GM19043 (cell line): ENCODE measurements at regions not wholly inside any gene's neighbourhood (a gene's known extent, or its start where the extent isn't known, plus 50 kb on each side); places are given as distances from the start of the nearest gene placed in this dataset.

ENCODE experiments used
- ATAC-seq: cut with Tn5 transposase; IDR thresholded peaks from one replicate; pipeline ENCODE4 v1.9.1; 2021; ENCODE audit warnings: low read depth; ENCODE audit not compliant: unreplicated experiment

- no peak for ATAC-seq
These were observed 458.1 kb downstream of the RPS24 start for GRCh38 chr10:78491812-78492211.

- ATAC-seq: no peak
These were observed 458.8 kb downstream of the RPS24 start for GRCh38 chr10:78492424-78492823.

GRCh38 chr10:78494179-78494578, 460.5 kb downstream of the RPS24 start:
- ATAC-seq: no peak

GRCh38 chr10:78502210-78502936, 468.7 kb downstream of the RPS24 start:
- ATAC-seq: no peak

- no peak for ATAC-seq
These were observed 470.5 kb downstream of the RPS24 start for GRCh38 chr10:78504181-78504580.

GRCh38 chr10:78505657-78506056, 472.0 kb downstream of the RPS24 start:
- ATAC-seq: no peak

GRCh38 chr10:78506614-78507013, 473.0 kb downstream of the RPS24 start:
- ATAC-seq: no peak

- no peak for ATAC-seq
These were observed 474.0 kb downstream of the RPS24 start for GRCh38 chr10:78507510-78508160.

- ATAC-seq: no peak
These were observed 475.5 kb downstream of the RPS24 start for GRCh38 chr10:78508955-78509748.

GRCh38 chr10:78510566-78511323, 477.1 kb downstream of the RPS24 start:
- ATAC-seq: no peak

- no peak for ATAC-seq
These were observed 477.9 kb downstream of the RPS24 start for GRCh38 chr10:78511324-78512204.

GRCh38 chr10:78512205-78512550, 478.5 kb downstream of the RPS24 start:
- ATAC-seq: no peak

GRCh38 chr10:78513330-78513729, 479.7 kb downstream of the RPS24 start:
- ATAC-seq: no peak

GRCh38 chr10:78513986-78514385, 480.3 kb downstream of the RPS24 start:
- ATAC-seq: no peak

GRCh38 chr10:78514459-78514858, 480.8 kb downstream of the RPS24 start:
- ATAC-seq: no peak

- no peak for ATAC-seq
These were observed 481.6 kb downstream of the RPS24 start for GRCh38 chr10:78515038-78515872.

GRCh38 chr10:78515873-78516153, 482.1 kb downstream of the RPS24 start:
- ATAC-seq: no peak

GRCh38 chr10:78516236-78516635, 482.6 kb downstream of the RPS24 start:
- ATAC-seq: no peak

GRCh38 chr10:78516756-78517155, 483.1 kb downstream of the RPS24 start:
- ATAC-seq: no peak
